DMS114 treated with DMSO at 0.1 percent for 48 hours (cell line): ENCODE measurements at regions not wholly inside any gene's neighbourhood (a gene's known extent, or its start where the extent isn't known, plus 50 kb on each side); places are given as distances from the start of the nearest gene placed in this dataset.
"Not testable (repeated sequence)": the region's sequence is repeated elsewhere in the genome, so short reads cannot be mapped to it uniquely, and the experiment has no call there.

Source experiments
- DNase-seq: peaks from one replicate; lab custom pipeline; 2025; ENCODE audit not compliant: unreplicated experiment; lab: John Stamatoyannopoulos, UW

DNA sequence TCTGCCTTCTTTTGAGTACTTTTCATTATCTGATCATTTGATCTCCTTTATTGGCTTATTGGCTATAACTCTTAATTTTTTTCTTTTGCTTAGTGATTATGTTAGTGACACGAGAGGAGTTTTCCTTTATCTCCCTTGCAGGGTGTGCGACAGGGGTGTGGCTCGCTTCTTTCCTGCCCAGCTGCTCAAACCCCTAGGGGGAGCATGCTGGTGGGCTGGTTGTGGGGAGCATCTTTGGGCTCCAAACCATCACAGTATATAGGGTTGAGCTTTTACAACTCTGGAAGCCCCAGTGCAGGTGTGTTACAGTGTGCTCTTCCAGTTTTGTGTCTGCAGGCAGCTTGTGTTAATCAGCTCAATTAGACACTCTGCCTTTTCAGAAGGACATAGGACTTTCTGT, 357.0 kb upstream of the TMEFF2 start:
- no peak for DNase-seq

GRCh38 chr2:192546565-192546964, 351.8 kb upstream of the TMEFF2 start:
- no peak for DNase-seq

GRCh38 chr2:192544371-192544955, 349.7 kb upstream of the TMEFF2 start:
- no peak for DNase-seq

DNA sequence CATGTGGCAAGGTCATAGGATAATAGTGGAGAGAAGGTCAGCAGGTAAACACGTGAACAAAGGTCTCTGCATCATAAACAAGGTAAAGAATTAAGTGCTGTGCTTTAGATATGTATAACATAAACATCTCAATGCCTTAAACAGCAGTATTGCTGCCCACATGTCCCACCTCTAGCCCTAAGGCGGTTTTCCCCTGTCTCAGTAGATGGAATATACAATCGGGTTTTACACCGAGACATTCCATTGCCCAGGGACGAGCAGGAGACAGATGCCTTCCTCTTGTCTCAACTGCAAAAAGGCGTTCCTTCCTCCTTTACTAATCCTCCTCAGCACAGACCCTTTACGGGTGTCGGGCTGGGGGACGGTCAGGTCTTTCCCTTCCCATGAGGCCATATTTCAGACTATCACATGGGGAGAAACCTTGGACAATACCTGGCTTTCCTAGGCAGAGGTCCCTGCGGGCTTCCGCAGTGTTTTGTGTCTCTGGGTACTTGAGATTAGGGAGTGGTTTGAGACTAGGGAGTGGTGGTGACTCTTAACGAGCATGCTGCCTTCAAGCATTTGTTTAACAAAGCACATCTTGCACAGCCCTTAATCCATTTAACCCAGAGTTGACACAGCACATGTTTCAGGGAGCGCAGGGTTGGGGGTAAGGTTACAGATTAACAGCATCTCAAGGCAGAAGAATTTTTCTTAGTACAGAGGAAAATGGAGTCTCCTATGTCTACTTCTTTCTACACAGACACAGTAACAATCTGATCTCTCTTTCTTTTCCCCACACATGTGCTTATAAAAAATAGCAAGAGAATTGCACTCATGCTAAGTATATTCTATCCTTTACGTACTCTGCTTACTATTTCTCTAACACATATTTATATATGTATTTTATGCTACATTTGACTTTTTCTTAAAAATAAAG, 347.7 kb upstream of the TMEFF2 start:
- not testable (repeated sequence) for DNase-seq

DNA sequence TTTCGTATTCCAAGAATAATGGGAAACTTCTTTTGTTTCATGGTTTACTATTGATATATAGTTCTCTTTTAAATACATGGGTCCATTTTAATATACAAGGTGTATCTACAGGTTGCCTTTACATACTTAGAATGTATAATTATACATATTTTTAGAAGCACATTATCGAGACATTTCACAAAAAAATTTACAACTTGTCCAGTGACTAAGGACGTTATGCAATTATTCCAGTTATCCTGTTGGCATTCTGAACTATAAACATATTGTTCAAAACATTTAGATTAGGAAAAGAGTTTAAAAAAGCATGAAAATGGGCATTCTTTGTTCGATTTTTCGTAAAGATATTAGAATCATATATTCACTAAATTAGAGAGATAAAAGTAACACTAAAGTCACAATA, 344.6 kb upstream of the TMEFF2 start:
- DNase-seq = no peak

- no peak for DNase-seq
Observed at GRCh38 chr2:192536922-192537624, 342.3 kb upstream of the TMEFF2 start.

DNA sequence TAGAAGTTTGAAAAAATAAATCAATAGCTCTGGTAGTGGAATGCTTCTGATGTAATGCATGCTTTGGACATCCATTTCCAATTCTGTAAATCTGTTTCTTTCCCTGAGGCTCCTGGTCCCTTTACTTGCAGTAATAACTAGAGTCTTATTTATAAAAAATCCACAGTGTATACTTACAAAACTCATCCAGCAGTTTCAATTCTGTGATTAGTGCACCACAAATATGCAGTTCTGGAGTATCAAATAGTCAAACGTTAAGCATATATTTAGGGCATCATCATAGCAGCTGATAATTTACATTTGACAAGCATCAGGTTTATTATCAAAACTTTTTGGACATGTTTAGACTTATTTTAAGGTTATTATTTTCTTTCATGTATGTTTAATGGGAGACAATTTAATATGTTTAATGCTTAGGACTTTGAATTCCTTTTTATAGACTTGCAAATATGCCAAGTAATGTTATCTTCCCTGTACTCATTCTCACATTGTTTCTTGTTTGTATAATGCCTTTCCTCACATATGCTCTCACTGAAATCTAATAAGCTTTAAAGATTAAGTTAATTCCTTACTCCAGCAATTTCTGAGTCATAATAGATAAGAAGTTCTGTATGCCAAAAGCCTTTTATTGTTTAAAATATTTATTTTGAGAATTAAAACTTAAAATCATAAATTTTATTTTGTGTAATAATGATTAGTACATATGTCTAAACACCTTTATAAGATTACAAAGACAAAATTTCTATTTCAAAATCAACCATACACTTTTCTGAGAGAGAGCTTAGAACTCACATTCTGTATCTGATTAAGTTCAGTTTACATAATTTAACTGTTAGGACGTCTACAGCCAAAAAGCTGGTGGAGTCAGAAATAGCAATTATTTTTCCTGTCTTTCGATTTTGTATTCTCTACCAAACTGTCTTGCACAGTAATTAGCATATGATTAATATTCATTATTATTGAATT, 341.5 kb upstream of the TMEFF2 start:
- no peak for DNase-seq

DNA sequence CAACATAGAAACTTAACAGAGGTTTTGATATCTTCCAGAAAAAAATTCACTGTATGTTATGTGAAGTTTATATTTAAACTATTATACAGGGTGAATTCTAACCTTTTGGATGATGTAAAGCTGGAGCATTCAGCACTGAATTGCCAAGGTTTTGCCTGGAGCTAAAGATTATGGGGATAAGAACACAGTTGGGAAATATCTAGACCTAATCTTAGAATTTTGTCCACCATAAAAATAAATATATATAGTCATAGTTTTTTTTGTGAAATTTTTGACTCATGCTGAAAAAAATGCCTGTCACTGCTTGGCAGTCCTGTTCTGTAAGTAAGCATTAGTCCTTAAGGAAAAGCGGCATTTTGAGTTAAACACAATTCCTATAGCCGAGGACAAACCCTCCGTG, 339.3 kb upstream of the TMEFF2 start:
- no peak for DNase-seq

DNA sequence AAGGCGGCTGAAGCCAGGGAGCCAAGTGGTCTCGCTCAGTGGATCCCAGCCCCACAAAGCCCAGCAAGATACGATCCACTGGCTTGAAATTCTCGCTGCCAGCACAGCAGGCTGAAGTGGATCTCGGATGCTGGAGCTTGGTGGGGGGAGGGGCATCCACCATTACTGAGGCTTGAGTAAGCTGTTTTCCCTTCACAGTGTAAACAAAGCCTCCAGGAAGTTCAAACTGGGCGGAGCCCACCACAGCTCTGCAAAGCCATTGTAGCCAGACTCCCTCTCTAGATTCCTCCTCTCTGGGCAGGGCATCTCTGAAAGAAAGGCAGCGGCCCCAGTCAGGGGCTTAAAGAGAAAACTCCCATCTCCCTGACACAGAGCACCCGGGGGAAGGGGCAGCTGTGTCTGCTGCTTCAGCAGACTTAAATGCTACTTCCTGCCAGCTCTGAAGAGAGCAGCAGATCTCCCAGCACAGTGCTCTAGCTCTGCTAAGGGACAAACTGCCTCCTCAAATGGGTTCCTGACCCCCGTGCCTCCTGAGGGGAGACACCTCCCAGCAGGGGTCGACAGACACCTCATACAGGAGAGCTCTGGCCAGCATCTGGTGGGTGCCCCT, 330.0 kb upstream of the TMEFF2 start:
- DNase-seq = not testable (repeated sequence)

DNA sequence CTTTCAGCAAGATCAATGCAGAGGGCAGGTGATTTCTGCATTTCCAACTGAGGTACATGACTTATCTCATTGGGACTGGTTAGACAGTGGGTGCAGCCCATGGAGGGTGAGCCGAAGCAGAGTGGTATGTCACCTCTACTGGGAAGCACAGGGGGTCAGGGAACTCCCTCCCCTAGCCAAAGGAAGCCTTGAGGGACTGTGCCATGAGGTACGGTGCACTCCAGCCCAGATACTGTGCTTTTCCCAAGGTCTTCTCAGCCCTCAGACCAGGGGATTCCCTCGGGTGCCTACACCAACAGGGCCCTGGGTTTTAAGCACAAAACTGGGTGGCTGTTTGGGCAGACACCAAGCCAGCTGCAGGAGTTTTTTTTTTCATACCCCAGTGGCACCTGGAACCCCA, 329.5 kb upstream of the TMEFF2 start:
- DNase-seq = not testable (repeated sequence)

GRCh38 chr2:192515937-192516336, 321.2 kb upstream of the TMEFF2 start:
- DNase-seq = no peak

DNA sequence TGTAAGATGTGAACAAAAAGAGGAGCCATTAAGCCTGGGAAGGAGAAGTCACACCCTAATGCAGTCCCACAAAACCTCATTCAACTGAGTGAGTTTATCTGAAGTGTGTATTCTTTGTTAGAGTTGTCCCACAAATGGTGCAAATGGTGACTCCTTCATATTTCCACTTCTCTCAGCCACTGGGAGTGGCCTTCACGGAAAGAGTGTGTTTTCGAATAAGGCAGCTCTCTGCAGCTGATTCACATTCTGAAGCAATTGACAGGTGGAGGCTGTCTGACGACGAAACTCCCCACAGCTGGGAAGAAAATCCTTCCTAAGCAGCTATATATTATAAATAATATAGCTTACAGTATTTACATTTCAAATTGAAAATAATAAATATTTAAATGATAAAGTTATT, 318.8 kb upstream of the TMEFF2 start:
- no peak for DNase-seq

- not testable (repeated sequence) for DNase-seq
Observed at GRCh38 chr2:192507836-192508450, 313.2 kb upstream of the TMEFF2 start.

DNA sequence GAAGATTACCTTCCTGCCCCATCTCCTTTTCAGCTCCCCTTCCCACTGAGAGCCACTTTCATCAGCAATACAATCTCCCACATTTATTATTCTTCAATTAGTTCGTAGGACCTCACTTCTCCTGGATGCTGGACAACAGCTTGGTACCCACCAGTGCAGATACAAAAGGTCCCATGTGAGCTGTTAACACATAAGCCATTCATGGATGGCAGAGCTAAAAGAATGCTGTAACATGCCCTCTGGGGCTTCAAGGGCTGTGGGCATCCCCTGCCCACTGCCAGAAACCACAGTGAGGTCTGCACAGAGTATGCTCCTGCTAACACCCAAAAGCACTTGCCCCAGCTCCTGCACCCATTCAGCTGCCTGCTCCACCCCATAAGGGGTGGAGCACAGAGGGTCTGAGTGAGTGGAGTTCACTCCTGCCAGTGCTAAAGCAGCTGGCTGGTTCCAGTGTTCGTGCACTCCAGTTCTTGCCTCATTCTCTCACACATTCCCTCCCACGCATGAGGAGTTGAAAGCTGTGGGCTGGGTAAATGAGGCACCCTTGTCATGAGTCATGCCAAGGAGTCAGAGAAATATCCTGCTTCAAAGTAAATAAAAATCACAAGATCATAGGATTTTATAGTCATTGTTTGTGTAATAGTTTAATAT, 305.9 kb upstream of the TMEFF2 start:
- no peak for DNase-seq

GRCh38 chr2:192499476-192499875, 304.7 kb upstream of the TMEFF2 start:
- DNase-seq = no peak

DNA sequence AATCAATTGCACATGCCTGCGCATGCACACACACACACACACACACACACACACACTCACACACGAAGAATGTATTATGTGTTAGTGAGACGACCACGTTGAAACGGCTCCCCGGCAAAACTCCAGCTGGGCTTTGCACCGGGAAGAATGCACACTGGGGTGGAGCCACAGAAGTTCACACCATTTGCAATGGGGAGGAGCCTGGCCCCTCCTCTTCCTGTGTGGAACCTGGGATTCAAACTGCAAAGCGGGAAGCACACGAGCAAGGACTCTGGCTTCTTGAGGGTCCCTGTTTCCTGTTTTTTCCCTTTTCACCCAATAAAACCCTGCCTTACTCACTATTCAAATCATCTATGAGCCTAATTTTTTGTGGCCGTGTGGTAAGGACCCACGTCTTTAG, 304.0 kb upstream of the TMEFF2 start:
- no peak for DNase-seq

GRCh38 chr2:192488158-192488557, 293.4 kb upstream of the TMEFF2 start:
- DNase-seq = not testable (repeated sequence)

DNA sequence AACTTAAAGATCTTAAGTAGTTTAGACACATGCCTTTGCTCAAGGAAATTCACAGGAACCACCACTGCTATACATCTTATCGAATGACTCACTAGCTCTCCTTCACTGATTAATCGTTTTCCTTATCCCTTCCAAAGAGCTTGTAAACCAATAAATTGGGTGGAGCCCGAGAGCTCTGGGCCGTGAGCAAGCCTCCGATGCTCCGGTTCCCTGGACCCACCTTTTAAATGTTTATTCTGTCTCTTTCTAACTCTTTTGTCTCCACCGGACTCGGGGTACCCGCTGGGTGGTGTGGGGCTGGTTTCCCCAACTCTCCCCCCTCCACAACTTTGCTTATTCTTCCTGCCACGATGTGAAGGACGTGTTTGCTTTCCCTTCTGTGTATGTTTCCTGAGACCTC, 292.9 kb upstream of the TMEFF2 start:
- no peak for DNase-seq

DNA sequence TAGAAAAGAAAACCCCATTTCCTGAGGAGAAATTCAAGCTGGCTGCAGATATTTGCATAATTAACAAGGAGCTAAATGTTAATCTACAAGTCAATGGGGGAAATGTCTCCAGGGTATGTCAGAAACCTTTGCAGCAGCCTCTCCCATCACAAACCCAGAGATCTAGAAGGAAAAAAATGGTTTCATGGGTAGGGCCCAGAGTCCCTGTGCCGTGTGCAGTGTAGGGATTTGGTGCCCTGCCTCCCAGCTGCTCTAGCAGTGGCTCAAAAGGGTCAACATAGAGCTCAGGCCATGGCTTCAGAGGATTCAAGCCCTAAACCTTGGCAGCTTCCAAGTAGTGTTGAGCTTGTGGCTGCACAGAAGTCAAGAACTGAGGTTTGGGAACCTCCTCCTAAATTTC, 290.2 kb upstream of the TMEFF2 start:
- DNase-seq = no peak
